Liver (tissue), 8 donors: ENCODE measurements at regions not wholly inside any gene's neighbourhood (a gene's known extent, or its start where the extent isn't known, plus 50 kb on each side); places are given as distances from the start of the nearest gene placed in this dataset.

Experiments
- DNase-seq: peaks from one replicate; pipeline ENCODE4 v3.0.0-alpha.2; 2017; ENCODE audit warnings: low spot score
- H3K27ac ChIP-seq, 2 donors: one replicate each; pipeline ENCODE4 v1.7.0; 2013; ENCODE audit warnings: inconsistent platforms in 2 of 2, low read length in 2 of 2, control low read depth in 1 of 2, low read depth in 1 of 2, mild to moderate bottlenecking in 1 of 2
- H3K27me3 ChIP-seq, 4 donors: one replicate each; pipeline versions ENCODE4 v1.6.1 to v1.7.0; 2013; ENCODE audit warnings: low read length in 3 of 4, inconsistent platforms in 1 of 4, mild to moderate bottlenecking in 1 of 4, moderate library complexity in 1 of 4; ENCODE audit not compliant: control insufficient read depth in 4 of 4, insufficient read depth in 4 of 4
- H3K36me3 ChIP-seq, 4 donors: one replicate each; pipeline versions ENCODE4 v1.6.1 to v1.7.0; 2013; ENCODE audit warnings: low read length in 3 of 4, mild to moderate bottlenecking in 3 of 4, low read depth in 1 of 4, moderate library complexity in 1 of 4; ENCODE audit not compliant: control insufficient read depth in 4 of 4, insufficient read depth in 3 of 4
- H3K4me1 ChIP-seq, 4 donors: one replicate each; pipeline versions ENCODE4 v1.6.1 to v1.7.0; 2013; ENCODE audit warnings: low read length in 3 of 4, mild to moderate bottlenecking in 3 of 4, moderate library complexity in 1 of 4; ENCODE audit not compliant: control insufficient read depth in 4 of 4, insufficient read depth in 4 of 4
- H3K4me3 ChIP-seq, 3 donors: one replicate each; pipeline versions ENCODE4 v1.6.1 to v1.7.0; 2013; ENCODE audit warnings: low read length in 3 of 3, control low read depth in 1 of 3, low read depth in 1 of 3, mild to moderate bottlenecking in 1 of 3
- H3K9ac ChIP-seq, 2 donors: one replicate each; pipeline ENCODE4 v1.7.0; 2013; ENCODE audit warnings: low read length in 2 of 2, mild to moderate bottlenecking in 2 of 2, moderate library complexity in 2 of 2, control low read depth in 1 of 2, low read depth in 1 of 2
- H3K9me3 ChIP-seq, 4 donors: one replicate each; pipeline versions ENCODE4 v1.6.1 to v1.7.0; 2013; ENCODE audit warnings: low read length in 3 of 4; ENCODE audit not compliant: control insufficient read depth in 4 of 4
- EGR1 ChIP-seq, 2 donors: IDR thresholded peaks; 2 replicates each; pipeline ENCODE4 v1.6.1; 2016 to 2018; ENCODE audit warnings: antibody characterized with exemption in 2 of 2, low read depth in 2 of 2
- FOXA1 ChIP-seq: IDR thresholded peaks from 2 replicates; pipeline ENCODE4 v1.6.1; 2016; ENCODE audit warnings: antibody characterized with exemption
- FOXA2 ChIP-seq: IDR thresholded peaks from 2 replicates; pipeline ENCODE4 v1.6.1; 2016; ENCODE audit warnings: antibody characterized with exemption
- GABPA ChIP-seq, 2 donors: IDR thresholded peaks in 1 of 2; conservative IDR thresholded peaks in 1 of 2; 2 replicates each; pipeline ENCODE4 v1.6.1; 2016; ENCODE audit warnings: antibody characterized with exemption in 2 of 2, mild to moderate bottlenecking in 1 of 2, moderate library complexity in 1 of 2
- HNF4A ChIP-seq, 2 donors: conservative IDR thresholded peaks; 2 replicates each; pipeline ENCODE4 v1.6.1; 2016; ENCODE audit warnings: antibody characterized with exemption in 2 of 2, mild to moderate bottlenecking in 2 of 2
- HNF4G ChIP-seq: IDR thresholded peaks from 2 replicates; pipeline ENCODE4 v1.6.1; 2016; ENCODE audit warnings: antibody characterized with exemption
- JUND ChIP-seq, 2 donors: IDR thresholded peaks; 2 replicates each; pipeline ENCODE4 v1.6.1; 2016; ENCODE audit warnings: antibody characterized with exemption in 2 of 2
- NR2F2 ChIP-seq: IDR thresholded peaks from 2 replicates; pipeline ENCODE4 v1.6.1; 2016; ENCODE audit warnings: antibody characterized with exemption
- RAD21 ChIP-seq, 2 donors: IDR thresholded peaks; 2 replicates each; pipeline ENCODE4 v1.6.1; 2016; ENCODE audit warnings: antibody characterized with exemption in 2 of 2, mild to moderate bottlenecking in 2 of 2
- RXRA ChIP-seq, 2 donors: IDR thresholded peaks; 2 replicates each; pipeline ENCODE4 v1.6.1; 2017 to 2018; ENCODE audit warnings: antibody characterized with exemption in 2 of 2, mild to moderate bottlenecking in 1 of 2
- SP1 ChIP-seq: IDR thresholded peaks from 2 replicates; pipeline ENCODE4 v1.6.1; 2018; ENCODE audit warnings: antibody characterized with exemption, mild to moderate bottlenecking
- TAF1 ChIP-seq: conservative IDR thresholded peaks from 2 replicates; pipeline ENCODE4 v1.6.1; 2016; ENCODE audit warnings: antibody characterized with exemption, mild to moderate bottlenecking
- YY1 ChIP-seq: IDR thresholded peaks from 2 replicates; pipeline ENCODE4 v1.6.1; 2016; ENCODE audit warnings: antibody characterized with exemption, mild to moderate bottlenecking
- WGBS: extraction: QIAGEN DNeasy Blood & Tissue Kit; methylation state at CpG from one replicate; pipeline ENCODE4 v1.1.7; 2013; 5-methylcytosine and 5-hydroxymethylcytosine counted together
- TF ChIP-seq, protein P1 (sequence below): IDR thresholded peaks from 2 replicates; pipeline ENCODE4 v1.6.1; 2016; ENCODE audit warnings: antibody characterized with exemption
- TF ChIP-seq, protein P2 (sequence below): IDR thresholded peaks from 2 replicates; pipeline ENCODE4 v1.6.1; 2016; ENCODE audit warnings: antibody characterized with exemption
- TF ChIP-seq, protein P3 (sequence below): IDR thresholded peaks from 2 replicates; pipeline ENCODE4 v1.6.1; 2016; ENCODE audit warnings: antibody characterized with exemption, mild to moderate bottlenecking
- TF ChIP-seq, protein P4 (sequence below): IDR thresholded peaks from 2 replicates; pipeline ENCODE4 v1.6.1; 2016; ENCODE audit warnings: antibody characterized with exemption
- TF ChIP-seq, protein P5 (sequence below): fragments of 150-350 bp; IDR thresholded peaks from 2 replicates; pipeline ENCODE4 v1.5.1; 2017; ENCODE audit warnings: improper control_type of control experiment, low read depth, low read length; ENCODE audit not compliant: missing input control
- donor health status: healthy.
- donor health status: healthy.
- donor health status: healthy.
- donor health status: healthy.
- donor health status: healthy.

DNA sequence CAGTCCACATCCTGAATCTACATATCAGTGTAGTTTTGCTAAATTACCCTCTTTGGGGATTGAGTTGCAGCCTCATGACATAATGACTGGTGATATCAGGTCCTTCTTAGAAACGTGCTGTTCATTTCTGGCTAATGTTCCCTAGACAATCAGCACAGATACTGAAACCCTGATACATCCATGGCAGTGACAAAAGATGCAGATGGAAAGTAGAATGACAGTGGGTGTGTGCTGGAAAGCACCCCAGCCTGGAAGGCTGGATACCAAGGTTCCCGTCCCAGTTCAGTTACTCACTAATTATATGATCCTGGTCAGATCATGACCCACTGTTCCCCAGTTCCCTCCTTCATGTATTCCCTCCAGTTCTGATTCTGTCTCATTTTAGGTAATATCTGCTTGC is 198.2 kb upstream of the FGGY start:
- Histone ChIP-seq H3K36me3 (no peaks in the 10 kb centered on the region), H3K4me3 (no peak overlapping the region), H3K9ac (no peak overlapping the region), H3K9me3 (no peaks in the 10 kb centered on the region), H3K4me1 (no peaks in the 10 kb centered on the region), H3K27ac (no peak overlapping the region), H3K27me3 (no peaks in the 10 kb centered on the region)
- DNase-seq: no peak
- 80% methylated on average over 2 of the region's 2 CpGs for WGBS
- TF ChIP-seq FOXA1 (no peak), EGR1 (IDR thresholded peaks at IDR 0.05; ENCODE audit: low read depth in 2 of 2) (no peak), GABPA (IDR thresholded peaks at IDR 0.05 in 1 of 2, conservative IDR thresholded peaks at IDR 0.05 in 1 of 2) (no peak), SP1 (no peak), HNF4A (conservative IDR thresholded peaks at IDR 0.05) (no peak), RAD21 (IDR thresholded peaks at IDR 0.05) (no peak), HNF4G (no peak), NR2F2 (no peak), YY1 (no peak), JUND (IDR thresholded peaks at IDR 0.05) (no peak), TAF1 (no peak)
- TF ChIP-seq, protein P1, sequence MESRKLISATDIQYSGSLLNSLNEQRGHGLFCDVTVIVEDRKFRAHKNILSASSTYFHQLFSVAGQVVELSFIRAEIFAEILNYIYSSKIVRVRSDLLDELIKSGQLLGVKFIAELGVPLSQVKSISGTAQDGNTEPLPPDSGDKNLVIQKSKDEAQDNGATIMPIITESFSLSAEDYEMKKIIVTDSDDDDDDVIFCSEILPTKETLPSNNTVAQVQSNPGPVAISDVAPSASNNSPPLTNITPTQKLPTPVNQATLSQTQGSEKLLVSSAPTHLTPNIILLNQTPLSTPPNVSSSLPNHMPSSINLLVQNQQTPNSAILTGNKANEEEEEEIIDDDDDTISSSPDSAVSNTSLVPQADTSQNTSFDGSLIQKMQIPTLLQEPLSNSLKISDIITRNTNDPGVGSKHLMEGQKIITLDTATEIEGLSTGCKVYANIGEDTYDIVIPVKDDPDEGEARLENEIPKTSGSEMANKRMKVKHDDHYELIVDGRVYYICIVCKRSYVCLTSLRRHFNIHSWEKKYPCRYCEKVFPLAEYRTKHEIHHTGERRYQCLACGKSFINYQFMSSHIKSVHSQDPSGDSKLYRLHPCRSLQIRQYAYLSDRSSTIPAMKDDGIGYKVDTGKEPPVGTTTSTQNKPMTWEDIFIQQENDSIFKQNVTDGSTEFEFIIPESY: no peak
- TF ChIP-seq, protein P2, sequence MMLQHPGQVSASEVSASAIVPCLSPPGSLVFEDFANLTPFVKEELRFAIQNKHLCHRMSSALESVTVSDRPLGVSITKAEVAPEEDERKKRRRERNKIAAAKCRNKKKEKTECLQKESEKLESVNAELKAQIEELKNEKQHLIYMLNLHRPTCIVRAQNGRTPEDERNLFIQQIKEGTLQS: no peak
- TF ChIP-seq, protein P3, sequence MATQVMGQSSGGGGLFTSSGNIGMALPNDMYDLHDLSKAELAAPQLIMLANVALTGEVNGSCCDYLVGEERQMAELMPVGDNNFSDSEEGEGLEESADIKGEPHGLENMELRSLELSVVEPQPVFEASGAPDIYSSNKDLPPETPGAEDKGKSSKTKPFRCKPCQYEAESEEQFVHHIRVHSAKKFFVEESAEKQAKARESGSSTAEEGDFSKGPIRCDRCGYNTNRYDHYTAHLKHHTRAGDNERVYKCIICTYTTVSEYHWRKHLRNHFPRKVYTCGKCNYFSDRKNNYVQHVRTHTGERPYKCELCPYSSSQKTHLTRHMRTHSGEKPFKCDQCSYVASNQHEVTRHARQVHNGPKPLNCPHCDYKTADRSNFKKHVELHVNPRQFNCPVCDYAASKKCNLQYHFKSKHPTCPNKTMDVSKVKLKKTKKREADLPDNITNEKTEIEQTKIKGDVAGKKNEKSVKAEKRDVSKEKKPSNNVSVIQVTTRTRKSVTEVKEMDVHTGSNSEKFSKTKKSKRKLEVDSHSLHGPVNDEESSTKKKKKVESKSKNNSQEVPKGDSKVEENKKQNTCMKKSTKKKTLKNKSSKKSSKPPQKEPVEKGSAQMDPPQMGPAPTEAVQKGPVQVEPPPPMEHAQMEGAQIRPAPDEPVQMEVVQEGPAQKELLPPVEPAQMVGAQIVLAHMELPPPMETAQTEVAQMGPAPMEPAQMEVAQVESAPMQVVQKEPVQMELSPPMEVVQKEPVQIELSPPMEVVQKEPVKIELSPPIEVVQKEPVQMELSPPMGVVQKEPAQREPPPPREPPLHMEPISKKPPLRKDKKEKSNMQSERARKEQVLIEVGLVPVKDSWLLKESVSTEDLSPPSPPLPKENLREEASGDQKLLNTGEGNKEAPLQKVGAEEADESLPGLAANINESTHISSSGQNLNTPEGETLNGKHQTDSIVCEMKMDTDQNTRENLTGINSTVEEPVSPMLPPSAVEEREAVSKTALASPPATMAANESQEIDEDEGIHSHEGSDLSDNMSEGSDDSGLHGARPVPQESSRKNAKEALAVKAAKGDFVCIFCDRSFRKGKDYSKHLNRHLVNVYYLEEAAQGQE: no peak
- TF ChIP-seq, protein P4, sequence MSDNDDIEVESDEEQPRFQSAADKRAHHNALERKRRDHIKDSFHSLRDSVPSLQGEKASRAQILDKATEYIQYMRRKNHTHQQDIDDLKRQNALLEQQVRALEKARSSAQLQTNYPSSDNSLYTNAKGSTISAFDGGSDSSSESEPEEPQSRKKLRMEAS: no peak

DNA sequence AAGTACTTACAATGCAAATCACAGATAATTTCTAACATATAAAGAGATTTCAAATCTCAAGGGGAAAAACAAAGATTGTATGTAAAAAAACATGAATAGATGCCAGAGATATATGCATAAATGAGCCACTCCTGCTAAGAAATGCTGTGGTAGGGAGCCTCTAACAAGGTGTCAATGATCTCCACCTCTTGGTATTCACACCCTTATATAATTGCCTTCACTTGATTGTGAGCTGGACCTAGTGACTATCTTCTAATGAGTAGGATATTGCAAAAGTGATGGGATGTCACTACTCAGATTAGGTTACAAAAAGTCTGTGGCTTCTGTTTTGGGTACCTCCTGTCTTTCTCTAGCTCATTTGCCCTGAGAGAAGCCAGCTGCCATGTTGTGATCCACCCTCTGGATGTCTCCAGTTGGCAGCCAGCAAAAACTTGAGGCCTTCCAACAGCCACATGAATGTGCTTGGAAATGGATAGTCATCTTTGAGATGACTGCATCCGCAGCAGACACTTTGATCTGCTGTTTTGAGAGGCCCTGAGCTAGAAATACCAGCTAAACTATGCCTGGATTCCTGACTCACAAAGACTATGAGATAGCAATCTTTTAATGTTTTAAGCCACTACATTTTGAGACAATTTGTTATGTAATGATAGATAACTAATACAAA is 196.1 kb upstream of the FGGY start:
- Histone ChIP-seq H3K4me1 (no peaks in the 10 kb centered on the region), H3K4me3 (no peak overlapping the region), H3K36me3 (no peaks in the 10 kb centered on the region), H3K9me3 (no peaks in the 10 kb centered on the region), H3K27ac (no peak overlapping the region), H3K9ac (no peak overlapping the region), H3K27me3 (no peaks in the 10 kb centered on the region)
- WGBS: 96% methylated on average over 1 of the region's 1 CpG
- no peak for TF ChIP-seq HNF4G
- no peak for TF ChIP-seq YY1
- TF ChIP-seq, protein P2: no peak
- no peak for TF ChIP-seq NR2F2
- TF ChIP-seq, protein P4: no peak
- TF ChIP-seq, protein P1: no peak
- no peak for TF ChIP-seq EGR1 (IDR thresholded peaks at IDR 0.05; ENCODE audit: low read depth in 2 of 2)
- no peak for TF ChIP-seq RXRA (IDR thresholded peaks at IDR 0.05)
- TF ChIP-seq HNF4A (conservative IDR thresholded peaks at IDR 0.05): no peak
- no peak for TF ChIP-seq FOXA2
- TF ChIP-seq, protein P5, sequence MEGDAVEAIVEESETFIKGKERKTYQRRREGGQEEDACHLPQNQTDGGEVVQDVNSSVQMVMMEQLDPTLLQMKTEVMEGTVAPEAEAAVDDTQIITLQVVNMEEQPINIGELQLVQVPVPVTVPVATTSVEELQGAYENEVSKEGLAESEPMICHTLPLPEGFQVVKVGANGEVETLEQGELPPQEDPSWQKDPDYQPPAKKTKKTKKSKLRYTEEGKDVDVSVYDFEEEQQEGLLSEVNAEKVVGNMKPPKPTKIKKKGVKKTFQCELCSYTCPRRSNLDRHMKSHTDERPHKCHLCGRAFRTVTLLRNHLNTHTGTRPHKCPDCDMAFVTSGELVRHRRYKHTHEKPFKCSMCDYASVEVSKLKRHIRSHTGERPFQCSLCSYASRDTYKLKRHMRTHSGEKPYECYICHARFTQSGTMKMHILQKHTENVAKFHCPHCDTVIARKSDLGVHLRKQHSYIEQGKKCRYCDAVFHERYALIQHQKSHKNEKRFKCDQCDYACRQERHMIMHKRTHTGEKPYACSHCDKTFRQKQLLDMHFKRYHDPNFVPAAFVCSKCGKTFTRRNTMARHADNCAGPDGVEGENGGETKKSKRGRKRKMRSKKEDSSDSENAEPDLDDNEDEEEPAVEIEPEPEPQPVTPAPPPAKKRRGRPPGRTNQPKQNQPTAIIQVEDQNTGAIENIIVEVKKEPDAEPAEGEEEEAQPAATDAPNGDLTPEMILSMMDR: no peak
- DNase-seq: no peak
